SK-N-SH treated with all-trans-retinoic acid at 6 μM for 48 hours (cell line): ENCODE measurements at regions not wholly inside any gene's neighbourhood (a gene's known extent, or its start where the extent isn't known, plus 50 kb on each side); places are given as distances from the start of the nearest gene placed in this dataset.
A peak's percentile ranks its signal among the peaks of the same experiment; 100 is the strongest.
"Not testable (repeated sequence)": the region's sequence is repeated elsewhere in the genome, so short reads cannot be mapped to it uniquely, and the experiment has no call there.

Source experiments
- ATAC-seq: fragments of 200-7000 bp; cut with Tn5 transposase; 3 replicates; pipeline ENCODE4 v1.9.1; 2020; ENCODE audit warnings: mild to moderate bottlenecking, moderate library complexity
- ARNTL ChIP-seq: fragments of 450-650 bp; formaldehyde crosslinking; IDR thresholded peaks from 2 replicates; pipeline ENCODE4 v1.5.0; 2020; ENCODE audit warnings: low read depth, mild to moderate bottlenecking, moderate library complexity, borderline replicate concordance
- BACH2 ChIP-seq: fragments of 250-450 bp; sonication (Bioruptor Pico); IDR thresholded peaks from 2 replicates; pipeline ENCODE4 v1.9.0; 2021; ENCODE audit warnings: mild to moderate bottlenecking, borderline replicate concordance
- CSDC2 ChIP-seq: fragments of 250-450 bp; sonication (Bioruptor Pico); IDR thresholded peaks from 2 replicates; pipeline ENCODE4 v1.5.0; 2020; ENCODE audit warnings: mild to moderate bottlenecking, moderate library complexity
- ESRRG ChIP-seq: fragments of 250-450 bp; sonication (Bioruptor Pico); IDR thresholded peaks from 2 replicates; pipeline ENCODE4 v1.6.1; 2021; ENCODE audit warnings: mild to moderate bottlenecking
- GLIS3 ChIP-seq: fragments of 250-450 bp; sonication (Bioruptor Pico); IDR thresholded peaks from 2 replicates; pipeline ENCODE4 v1.5.0; 2020; ENCODE audit warnings: mild to moderate bottlenecking, moderate library complexity
- ISL1 ChIP-seq: fragments of 250-450 bp; sonication (Bioruptor Pico); IDR thresholded peaks from 2 replicates; pipeline ENCODE4 v2.1.2; 2022; ENCODE audit warnings: mild to moderate bottlenecking, moderate library complexity
- PATZ1 ChIP-seq: fragments of 250-450 bp; sonication (Bioruptor Pico); IDR thresholded peaks from 2 replicates; pipeline ENCODE4 v1.8.0; 2020; ENCODE audit warnings: mild to moderate bottlenecking, moderate library complexity, borderline replicate concordance
- PPARA ChIP-seq: fragments of 250-450 bp; sonication (Bioruptor Pico); IDR thresholded peaks from 2 replicates; pipeline ENCODE4 v1.5.0; 2020; ENCODE audit warnings: mild to moderate bottlenecking, borderline replicate concordance
- SNAI2 ChIP-seq: fragments of 250-450 bp; sonication (Bioruptor Pico); IDR thresholded peaks from 2 replicates; pipeline ENCODE4 v1.5.0; 2020; ENCODE audit warnings: mild to moderate bottlenecking, moderate library complexity
- TCF4 ChIP-seq: fragments of 250-450 bp; sonication (Bioruptor Pico); IDR thresholded peaks from 2 replicates; pipeline ENCODE4 v1.8.0; 2021; ENCODE audit warnings: mild to moderate bottlenecking, moderate library complexity, borderline replicate concordance
- TOX ChIP-seq: fragments of 250-450 bp; sonication (Bioruptor Pico); IDR thresholded peaks from 2 replicates; pipeline ENCODE4 v1.8.0; 2021; ENCODE audit warnings: mild to moderate bottlenecking, moderate library complexity, borderline replicate concordance
- ZC3H10 ChIP-seq: fragments of 250-450 bp; sonication (Bioruptor Pico); IDR thresholded peaks from 2 replicates; pipeline ENCODE4 v1.5.1; 2021; ENCODE audit warnings: mild to moderate bottlenecking, moderate library complexity
- ZFP3 ChIP-seq: fragments of 250-450 bp; sonication (Bioruptor Pico); IDR thresholded peaks from 2 replicates; pipeline ENCODE4 v1.5.0; 2020; ENCODE audit warnings: mild to moderate bottlenecking, moderate library complexity
- ZFP30 ChIP-seq: fragments of 450-650 bp; formaldehyde crosslinking; IDR thresholded peaks from 2 replicates; pipeline ENCODE4 v1.5.0; 2022; ENCODE audit warnings: mild to moderate bottlenecking, moderate library complexity
- ZNF565 ChIP-seq: fragments of 450-650 bp; formaldehyde crosslinking; conservative IDR thresholded peaks from 2 replicates; pipeline ENCODE4 v1.5.0; 2020; ENCODE audit warnings: low read depth, mild to moderate bottlenecking, moderate library complexity
- ZNF70 ChIP-seq: fragments of 450-650 bp; formaldehyde crosslinking; IDR thresholded peaks from 2 replicates; pipeline ENCODE4 v1.5.0; 2020; ENCODE audit warnings: mild to moderate bottlenecking, moderate library complexity
- ZNF8 ChIP-seq: fragments of 450-650 bp; formaldehyde crosslinking; IDR thresholded peaks from 2 replicates; pipeline ENCODE4 v1.5.0; 2020; ENCODE audit warnings: mild to moderate bottlenecking, moderate library complexity
- TF ChIP-seq, protein P1 (sequence below): fragments of 250-450 bp; sonication (Bioruptor Pico); IDR thresholded peaks from 2 replicates; pipeline ENCODE4 v1.5.0; 2020; ENCODE audit warnings: mild to moderate bottlenecking, moderate library complexity
- TF ChIP-seq, protein P2 (sequence below): fragments of 250-450 bp; sonication (Bioruptor Pico); IDR thresholded peaks from 2 replicates; pipeline ENCODE4 v1.8.0; 2021; ENCODE audit warnings: low read depth, mild to moderate bottlenecking, moderate library complexity, borderline replicate concordance
- TF ChIP-seq, protein P3 (sequence below): fragments of 250-450 bp; sonication (Bioruptor Pico); IDR thresholded peaks from 2 replicates; pipeline ENCODE4 v1.5.1; 2020; ENCODE audit warnings: low read depth, mild to moderate bottlenecking, moderate library complexity

- no peak for TF ChIP-seq ZNF8 (CRISPR knock-in tag)
- TF ChIP-seq ZNF565 (CRISPR knock-in tag), result no peak
- no peak for TF ChIP-seq BACH2
- TF ChIP-seq ZC3H10, result no peak
- no peak for TF ChIP-seq CSDC2 (CRISPR knock-in tag)
- no peak for TF ChIP-seq ZNF70 (CRISPR knock-in tag)
- TF ChIP-seq TOX (CRISPR knock-in tag), result no peak
- no peak for ATAC-seq
Measured at GRCh38 chr12:86711731-86712130, 455.5 kb upstream of the MGAT4C start.

DNA sequence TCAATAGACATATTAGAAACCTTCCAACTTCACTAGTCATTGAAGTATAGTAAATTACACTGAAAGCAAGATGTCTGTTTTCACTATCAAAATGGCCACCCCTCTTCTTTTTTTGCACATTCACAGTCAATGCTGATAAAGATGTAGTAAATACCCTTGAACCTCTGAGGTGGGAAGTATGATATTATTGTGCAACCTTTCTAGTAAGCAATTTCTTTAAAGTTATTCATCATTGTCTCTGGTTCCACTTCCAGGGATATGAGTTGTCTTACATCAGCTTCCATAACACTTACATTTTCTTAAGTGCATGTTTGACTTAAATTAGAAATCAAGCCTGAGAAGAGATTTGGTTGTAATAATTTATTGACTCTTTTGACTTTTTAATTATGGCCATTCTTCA is 453.9 kb upstream of the MGAT4C start:
- ATAC-seq, result no peak
- TF ChIP-seq PATZ1 (CRISPR knock-in tag), result no peak
- TF ChIP-seq ZFP30 (CRISPR knock-in tag), result no peak
- TF ChIP-seq, protein P1, sequence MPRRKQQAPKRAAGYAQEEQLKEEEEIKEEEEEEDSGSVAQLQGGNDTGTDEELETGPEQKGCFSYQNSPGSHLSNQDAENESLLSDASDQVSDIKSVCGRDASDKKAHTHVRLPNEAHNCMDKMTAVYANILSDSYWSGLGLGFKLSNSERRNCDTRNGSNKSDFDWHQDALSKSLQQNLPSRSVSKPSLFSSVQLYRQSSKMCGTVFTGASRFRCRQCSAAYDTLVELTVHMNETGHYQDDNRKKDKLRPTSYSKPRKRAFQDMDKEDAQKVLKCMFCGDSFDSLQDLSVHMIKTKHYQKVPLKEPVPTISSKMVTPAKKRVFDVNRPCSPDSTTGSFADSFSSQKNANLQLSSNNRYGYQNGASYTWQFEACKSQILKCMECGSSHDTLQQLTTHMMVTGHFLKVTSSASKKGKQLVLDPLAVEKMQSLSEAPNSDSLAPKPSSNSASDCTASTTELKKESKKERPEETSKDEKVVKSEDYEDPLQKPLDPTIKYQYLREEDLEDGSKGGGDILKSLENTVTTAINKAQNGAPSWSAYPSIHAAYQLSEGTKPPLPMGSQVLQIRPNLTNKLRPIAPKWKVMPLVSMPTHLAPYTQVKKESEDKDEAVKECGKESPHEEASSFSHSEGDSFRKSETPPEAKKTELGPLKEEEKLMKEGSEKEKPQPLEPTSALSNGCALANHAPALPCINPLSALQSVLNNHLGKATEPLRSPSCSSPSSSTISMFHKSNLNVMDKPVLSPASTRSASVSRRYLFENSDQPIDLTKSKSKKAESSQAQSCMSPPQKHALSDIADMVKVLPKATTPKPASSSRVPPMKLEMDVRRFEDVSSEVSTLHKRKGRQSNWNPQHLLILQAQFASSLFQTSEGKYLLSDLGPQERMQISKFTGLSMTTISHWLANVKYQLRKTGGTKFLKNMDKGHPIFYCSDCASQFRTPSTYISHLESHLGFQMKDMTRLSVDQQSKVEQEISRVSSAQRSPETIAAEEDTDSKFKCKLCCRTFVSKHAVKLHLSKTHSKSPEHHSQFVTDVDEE (CRISPR knock-in tag), result no peak
- no peak for TF ChIP-seq ZFP3
- TF ChIP-seq CSDC2 (CRISPR knock-in tag), result no peak
- TF ChIP-seq PPARA (CRISPR knock-in tag), result no peak
- TF ChIP-seq ISL1 (CRISPR knock-in tag), result no peak
- no peak for TF ChIP-seq TCF4 (CRISPR knock-in tag)
- TF ChIP-seq ZNF565 (CRISPR knock-in tag), result no peak
- no peak for TF ChIP-seq TOX (CRISPR knock-in tag)
- no peak for TF ChIP-seq ZNF8 (CRISPR knock-in tag)
- no peak for TF ChIP-seq ARNTL
- no peak for TF ChIP-seq ZNF70 (CRISPR knock-in tag)
- no peak for TF ChIP-seq GLIS3 (CRISPR knock-in tag)
- TF ChIP-seq, protein P2, sequence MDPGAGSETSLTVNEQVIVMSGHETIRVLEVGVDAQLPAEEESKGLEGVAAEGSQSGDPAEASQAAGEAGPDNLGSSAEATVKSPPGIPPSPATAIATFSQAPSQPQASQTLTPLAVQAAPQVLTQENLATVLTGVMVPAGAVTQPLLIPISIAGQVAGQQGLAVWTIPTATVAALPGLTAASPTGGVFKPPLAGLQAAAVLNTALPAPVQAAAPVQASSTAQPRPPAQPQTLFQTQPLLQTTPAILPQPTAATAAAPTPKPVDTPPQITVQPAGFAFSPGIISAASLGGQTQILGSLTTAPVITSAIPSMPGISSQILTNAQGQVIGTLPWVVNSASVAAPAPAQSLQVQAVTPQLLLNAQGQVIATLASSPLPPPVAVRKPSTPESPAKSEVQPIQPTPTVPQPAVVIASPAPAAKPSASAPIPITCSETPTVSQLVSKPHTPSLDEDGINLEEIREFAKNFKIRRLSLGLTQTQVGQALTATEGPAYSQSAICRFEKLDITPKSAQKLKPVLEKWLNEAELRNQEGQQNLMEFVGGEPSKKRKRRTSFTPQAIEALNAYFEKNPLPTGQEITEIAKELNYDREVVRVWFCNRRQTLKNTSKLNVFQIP (CRISPR knock-in tag), result no peak
- TF ChIP-seq SNAI2, result no peak
- TF ChIP-seq, protein P3, sequence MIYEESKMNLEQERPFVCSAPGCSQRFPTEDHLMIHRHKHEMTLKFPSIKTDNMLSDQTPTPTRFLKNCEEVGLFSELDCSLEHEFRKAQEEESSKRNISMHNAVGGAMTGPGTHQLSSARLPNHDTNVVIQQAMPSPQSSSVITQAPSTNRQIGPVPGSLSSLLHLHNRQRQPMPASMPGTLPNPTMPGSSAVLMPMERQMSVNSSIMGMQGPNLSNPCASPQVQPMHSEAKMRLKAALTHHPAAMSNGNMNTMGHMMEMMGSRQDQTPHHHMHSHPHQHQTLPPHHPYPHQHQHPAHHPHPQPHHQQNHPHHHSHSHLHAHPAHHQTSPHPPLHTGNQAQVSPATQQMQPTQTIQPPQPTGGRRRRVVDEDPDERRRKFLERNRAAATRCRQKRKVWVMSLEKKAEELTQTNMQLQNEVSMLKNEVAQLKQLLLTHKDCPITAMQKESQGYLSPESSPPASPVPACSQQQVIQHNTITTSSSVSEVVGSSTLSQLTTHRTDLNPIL (CRISPR knock-in tag), result no peak
- no peak for TF ChIP-seq ZC3H10
- TF ChIP-seq, all 23 proteins: peak for 0

- not testable (repeated sequence) for ATAC-seq
Measured at GRCh38 chr12:86709017-86709416, 452.8 kb upstream of the MGAT4C start.

- no peak for TF ChIP-seq ESRRG (CRISPR knock-in tag)
- TF ChIP-seq ISL1 (CRISPR knock-in tag), result no peak
- no peak for TF ChIP-seq ZNF8 (CRISPR knock-in tag)
- TF ChIP-seq ZFP3, result no peak
- TF ChIP-seq ZNF70 (CRISPR knock-in tag), result no peak
- TF ChIP-seq ZC3H10, result no peak
- TF ChIP-seq ZFP30 (CRISPR knock-in tag), result no peak
- TF ChIP-seq BACH2, result no peak
- ATAC-seq, result peak; percentile 60
Measured at GRCh38 chr12:86698641-86698980, 442.4 kb upstream of the MGAT4C start.
